Vagina (tissue), 2 donors: ENCODE measurements at regions not wholly inside any gene's neighbourhood (a gene's known extent, or its start where the extent isn't known, plus 50 kb on each side); places are given as distances from the start of the nearest gene placed in this dataset.

Source experiments
- POLR2A ChIP-seq, 2 donors: fragments of 450-650 bp; IDR thresholded peaks; one replicate each; pipeline ENCODE4 v1.6.1; 2017; ENCODE audit warnings: antibody characterized with exemption in 2 of 2, mild to moderate bottlenecking in 2 of 2, moderate library complexity in 2 of 2
- TF ChIP-seq, protein P1 (sequence below), 3 experiments: fragments of 450-650 bp in 2 of 3; fragments of 200-600 bp in 1 of 3; sonication (generic) in 1 of 3; IDR thresholded peaks; one replicate each; pipeline ENCODE4 v1.5.1; 2017 to 2019; ENCODE audit warnings: antibody characterized with exemption in 3 of 3, mild to moderate bottlenecking in 2 of 3, moderate library complexity in 2 of 3

GRCh38 chrX:23465985-23466384 is 131.3 kb downstream of the PTCHD1 start:
- TF ChIP-seq, protein P1, sequence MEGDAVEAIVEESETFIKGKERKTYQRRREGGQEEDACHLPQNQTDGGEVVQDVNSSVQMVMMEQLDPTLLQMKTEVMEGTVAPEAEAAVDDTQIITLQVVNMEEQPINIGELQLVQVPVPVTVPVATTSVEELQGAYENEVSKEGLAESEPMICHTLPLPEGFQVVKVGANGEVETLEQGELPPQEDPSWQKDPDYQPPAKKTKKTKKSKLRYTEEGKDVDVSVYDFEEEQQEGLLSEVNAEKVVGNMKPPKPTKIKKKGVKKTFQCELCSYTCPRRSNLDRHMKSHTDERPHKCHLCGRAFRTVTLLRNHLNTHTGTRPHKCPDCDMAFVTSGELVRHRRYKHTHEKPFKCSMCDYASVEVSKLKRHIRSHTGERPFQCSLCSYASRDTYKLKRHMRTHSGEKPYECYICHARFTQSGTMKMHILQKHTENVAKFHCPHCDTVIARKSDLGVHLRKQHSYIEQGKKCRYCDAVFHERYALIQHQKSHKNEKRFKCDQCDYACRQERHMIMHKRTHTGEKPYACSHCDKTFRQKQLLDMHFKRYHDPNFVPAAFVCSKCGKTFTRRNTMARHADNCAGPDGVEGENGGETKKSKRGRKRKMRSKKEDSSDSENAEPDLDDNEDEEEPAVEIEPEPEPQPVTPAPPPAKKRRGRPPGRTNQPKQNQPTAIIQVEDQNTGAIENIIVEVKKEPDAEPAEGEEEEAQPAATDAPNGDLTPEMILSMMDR (IDR thresholded peaks at IDR 0.05), result no peak
- no peak for TF ChIP-seq POLR2A (IDR thresholded peaks at IDR 0.05)
